NCI-H524 treated with DMSO at 0.1 percent for 48 hours (cell line): ENCODE measurements at regions not wholly inside any gene's neighbourhood (a gene's known extent, or its start where the extent isn't known, plus 50 kb on each side); places are given as distances from the start of the nearest gene placed in this dataset.

ENCODE experiments used
- DNase-seq: peaks from one replicate; lab custom pipeline; 2025; lab: John Stamatoyannopoulos, UW

GRCh38 chr13:26965952-26966700, 205.5 kb downstream of the USP12 start:
- peak; percentile 100 for DNase-seq

DNA sequence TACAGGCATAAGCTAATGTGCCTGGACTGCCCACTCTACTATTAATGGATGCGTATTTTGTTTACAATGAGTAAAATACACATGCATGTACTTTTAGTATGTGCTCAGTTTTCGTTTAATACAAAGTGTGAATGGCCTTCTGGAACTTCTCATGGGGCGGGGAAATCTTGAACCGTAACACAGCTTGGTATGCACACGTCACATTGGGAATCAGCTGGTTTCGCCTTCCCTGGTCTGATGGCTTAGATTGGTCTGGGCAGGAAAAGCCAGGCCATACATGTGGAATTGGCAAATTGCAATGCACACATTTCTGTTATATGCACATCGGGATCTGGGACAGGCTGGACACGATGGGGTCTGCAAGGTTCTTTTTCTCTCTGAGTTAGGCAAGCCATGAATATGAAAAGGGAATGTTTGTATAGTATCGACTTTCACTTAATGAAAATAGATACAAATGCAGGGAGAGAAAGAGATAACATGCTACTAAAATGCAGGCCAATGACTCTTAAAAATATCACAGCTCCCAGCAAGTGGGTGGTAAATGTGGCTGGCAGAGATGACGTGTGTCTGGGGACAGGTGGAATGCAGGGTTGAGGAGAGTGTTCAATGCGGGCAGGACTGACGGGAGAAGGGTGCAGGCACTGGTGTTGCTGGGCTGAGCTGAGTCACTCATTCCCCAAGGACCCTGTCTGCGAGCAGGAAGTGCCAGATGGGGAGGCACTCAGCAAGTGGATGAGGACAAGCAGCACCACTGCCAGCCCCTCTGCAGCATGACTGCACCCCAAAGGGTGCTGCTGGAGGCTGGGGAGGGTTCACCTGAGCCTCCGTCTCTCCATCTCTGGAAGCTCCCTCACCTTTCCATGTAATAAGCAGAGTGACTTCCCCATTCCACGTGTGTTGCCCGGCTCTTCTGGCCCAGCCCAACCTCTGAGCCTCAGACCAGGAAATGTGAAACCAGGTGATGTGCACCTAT, 204.0 kb upstream of the GPR12 start:
- DNase-seq = peak; percentile 95

DNA sequence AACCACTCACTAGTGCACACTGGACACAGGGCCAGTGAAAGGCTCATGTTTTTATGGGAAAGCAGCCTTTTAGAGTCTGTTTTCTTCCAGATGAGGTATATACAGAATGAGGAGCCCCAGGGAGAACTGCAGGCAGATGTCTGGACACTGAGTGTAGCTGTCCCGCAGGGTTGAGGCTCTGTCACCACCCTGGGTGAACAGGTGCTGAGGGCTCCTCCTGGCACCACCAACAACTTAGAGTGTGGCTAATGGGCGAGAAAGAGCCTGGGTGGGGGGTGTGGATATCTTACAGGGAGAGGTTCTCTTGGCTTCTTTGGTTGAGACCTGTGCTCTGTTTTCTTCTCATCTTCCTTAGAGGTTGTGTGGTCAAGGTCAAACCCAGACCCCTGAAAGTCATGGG, 202.1 kb upstream of the GPR12 start:
- DNase-seq = peak; percentile 18

DNA sequence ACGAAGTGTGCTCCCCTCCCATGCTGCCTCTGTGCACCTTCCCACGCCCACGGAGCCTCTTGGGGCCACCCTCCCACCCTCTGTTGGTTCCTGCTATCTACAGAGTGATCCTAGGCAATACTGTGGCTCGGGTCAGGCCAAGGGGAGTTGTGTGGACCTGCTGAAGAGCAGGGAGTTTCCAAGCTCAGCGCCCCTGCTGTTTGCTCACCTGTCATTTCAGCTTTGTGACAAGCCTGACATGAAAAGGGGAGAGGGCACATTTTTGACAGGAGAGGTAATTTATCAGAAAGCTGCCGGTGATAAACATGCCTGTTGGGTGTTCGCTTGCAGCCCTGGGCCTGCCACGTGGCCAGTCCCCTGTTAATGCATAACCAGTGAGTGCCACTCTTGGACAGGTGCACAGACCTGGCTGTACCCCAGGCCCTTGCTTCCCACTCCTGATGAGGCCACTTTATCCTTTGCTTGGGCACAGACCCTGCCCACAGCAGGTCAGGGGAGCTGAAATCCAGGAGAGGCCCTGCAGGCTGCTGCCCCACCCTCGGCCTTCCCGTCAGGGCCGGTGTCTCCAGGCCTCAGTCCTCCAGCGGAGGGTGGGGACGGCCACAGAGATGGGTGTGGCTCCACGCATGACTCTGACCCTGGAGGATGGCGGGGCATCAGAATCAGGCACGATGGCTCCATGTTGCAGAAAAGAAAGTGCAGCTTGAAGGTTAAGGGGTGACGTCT, 201.5 kb upstream of the GPR12 start:
- DNase-seq = no peak

- DNase-seq = no peak
These were observed 196.6 kb upstream of the GPR12 start for GRCh38 chr13:26957182-26957581.

- no peak for DNase-seq
These were observed 196.0 kb upstream of the GPR12 start for GRCh38 chr13:26956522-26957142.

GRCh38 chr13:26954976-26955375, 194.4 kb upstream of the GPR12 start:
- DNase-seq = no peak

DNA sequence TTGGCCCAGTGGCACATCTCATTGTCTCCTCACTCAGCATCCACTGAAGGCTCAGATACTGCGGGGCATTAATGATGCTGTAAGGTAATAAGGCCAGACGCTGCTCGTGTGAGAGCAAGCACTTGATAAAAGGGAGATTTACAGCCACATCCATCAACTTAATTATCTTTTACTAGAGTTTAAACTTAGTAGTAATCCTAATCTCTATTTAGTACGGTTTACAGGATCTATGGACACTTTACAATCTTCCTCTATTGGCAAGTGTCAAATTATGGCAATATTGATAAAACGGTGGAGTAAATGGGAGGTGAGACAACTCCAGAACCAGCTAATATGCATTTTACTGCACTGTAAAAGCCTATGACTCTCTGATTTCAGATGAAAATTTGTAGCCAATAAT, 192.7 kb upstream of the GPR12 start:
- DNase-seq = no peak

DNA sequence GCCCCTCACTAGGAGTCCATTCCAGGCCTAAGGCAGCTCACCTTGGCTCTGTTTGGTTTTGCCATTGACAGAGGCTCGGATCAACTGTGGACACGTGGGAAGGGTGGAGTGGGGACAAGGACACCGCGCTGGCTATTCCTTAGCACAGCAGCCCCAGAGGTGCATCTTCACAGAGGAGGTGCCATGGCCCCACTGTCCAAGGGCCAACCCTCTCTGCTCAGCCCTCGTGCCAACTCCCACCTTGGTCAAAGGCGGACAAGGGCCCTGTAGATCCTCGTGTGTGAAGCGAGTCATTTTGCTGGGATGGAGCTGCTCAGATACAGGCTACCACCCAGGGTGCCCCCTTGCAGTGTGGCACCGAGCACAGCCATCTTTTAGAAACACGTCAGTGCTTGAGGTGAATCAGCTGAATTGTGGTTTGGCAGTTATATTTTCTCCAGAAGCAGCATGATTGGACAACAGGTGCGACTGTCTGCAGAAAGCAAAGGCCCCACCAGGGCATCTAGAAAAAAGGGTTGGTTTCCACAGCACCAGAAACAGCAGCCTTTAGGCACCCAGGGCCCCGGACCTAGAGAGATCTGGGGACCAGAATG, 192.1 kb upstream of the GPR12 start:
- no peak for DNase-seq

DNA sequence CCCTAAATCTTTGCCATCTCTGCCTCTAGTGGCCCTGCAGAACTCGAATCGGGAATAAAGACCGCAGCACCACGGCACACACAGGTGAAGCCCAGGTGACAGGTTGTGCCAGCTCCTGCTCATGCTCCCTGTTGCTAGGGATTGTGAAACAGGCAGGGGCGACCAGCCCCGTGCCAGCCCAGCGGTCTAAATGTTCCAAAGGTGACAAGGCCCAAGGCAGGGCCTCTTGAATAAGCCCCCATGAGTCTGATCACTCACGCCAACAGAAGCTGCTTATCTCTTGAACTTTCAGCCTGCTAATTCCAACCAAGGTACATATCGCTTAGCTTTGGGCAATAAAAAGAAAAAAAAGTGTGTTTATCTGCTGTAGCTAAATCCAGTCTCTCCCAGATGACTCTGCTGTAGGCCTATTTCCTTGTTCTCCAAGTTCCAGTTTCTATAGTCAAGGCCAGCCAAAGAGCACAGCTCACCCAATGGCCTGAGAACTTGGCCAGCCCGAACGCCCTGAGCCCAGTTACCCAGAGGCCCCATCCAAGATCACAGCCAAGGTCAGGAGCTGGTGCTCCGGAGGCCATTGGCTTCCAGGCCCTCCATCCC, 191.1 kb upstream of the GPR12 start:
- no peak for DNase-seq

- DNase-seq = no peak
These were observed 190.4 kb upstream of the GPR12 start for GRCh38 chr13:26950968-26951367.

DNA sequence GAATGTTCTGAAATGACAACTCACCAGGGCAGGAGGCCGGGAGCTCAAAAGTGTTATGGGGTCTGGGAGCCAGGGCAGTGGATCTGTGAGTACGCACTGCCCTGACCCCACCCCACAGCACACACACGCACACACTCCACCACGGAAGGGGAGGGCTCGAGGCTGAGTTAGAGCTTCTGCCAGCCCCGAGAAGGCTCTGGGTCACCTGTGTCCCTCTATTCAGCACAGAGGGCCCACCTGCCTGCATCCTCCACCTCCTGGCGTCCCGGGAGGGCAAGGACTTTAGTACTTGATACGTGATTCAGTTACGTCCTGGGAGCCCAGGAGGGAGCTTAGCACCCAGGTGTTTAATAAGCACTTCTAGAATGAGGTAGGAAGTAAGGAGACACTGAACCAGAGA, 190.0 kb upstream of the GPR12 start:
- no peak for DNase-seq

DNA sequence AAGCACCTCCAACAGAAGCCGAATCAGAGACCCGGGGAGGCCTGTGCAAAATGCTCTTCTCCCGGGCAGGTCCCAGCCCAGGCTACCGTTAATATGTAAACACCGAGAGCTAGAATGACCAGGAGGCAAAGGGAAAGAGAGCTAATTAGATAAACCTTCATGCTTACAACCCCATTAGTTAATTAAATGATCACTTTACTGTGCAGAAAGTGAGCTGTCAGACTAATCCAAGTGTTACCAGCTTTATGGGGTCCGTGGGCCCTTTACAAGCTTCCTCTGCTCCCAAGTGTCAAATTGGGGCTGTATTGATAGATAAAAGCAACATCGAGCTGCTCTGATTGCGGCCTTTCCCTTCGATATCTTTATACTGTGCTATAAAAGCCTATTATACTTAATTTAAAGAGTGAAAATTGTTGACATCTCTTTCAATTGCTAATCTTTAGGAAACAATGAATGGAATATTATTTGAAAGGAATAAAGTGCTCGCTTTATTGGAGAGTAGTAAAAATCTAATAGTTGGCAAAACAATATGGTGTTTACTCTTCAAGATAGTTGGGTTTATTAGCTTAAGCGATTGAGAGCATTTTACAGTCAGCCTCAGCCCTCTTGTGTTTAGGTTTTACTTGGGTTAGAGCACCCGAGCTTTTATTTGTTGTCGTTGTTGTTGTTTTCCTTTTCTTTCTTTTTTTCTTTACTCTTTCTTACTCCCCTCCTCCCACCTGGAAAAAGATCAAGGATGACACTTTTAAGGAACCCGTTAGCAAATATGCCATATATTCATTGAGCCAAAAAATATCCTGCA, 189.3 kb upstream of the GPR12 start:
- DNase-seq = no peak

GRCh38 chr13:26948353-26948752, 187.8 kb upstream of the GPR12 start:
- no peak for DNase-seq

DNA sequence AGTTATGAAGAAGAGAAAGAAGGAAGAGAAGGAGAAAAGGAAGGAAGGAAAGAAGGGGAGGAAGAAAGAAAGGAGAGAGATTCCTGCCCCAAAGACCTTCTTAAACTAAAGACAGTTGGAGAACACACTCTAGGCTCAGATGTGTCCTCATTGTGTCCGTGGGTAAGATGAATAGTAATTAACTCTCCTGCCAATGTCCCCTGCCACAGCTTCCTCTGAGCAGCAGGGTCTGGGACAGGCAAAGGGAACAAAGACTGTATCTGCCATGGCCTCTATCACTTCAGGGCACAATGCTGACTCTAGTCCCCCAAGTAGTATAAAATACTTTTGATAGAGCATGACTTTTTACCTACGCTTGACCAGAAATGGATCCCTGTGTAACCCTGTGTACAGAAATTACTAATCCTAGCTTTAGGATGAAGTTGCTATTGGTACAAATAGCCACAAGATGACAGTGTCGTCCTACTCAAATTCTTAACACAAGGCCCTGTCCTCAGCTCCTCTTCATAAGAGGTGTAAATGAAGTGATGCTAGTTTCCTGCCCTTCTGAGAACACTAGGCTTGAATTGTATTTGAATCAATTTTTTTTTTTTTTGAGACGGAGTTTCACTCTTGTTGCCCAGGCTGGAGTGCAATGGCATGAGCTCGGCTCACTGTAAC, 186.2 kb upstream of the GPR12 start:
- DNase-seq = peak; percentile 56

DNA sequence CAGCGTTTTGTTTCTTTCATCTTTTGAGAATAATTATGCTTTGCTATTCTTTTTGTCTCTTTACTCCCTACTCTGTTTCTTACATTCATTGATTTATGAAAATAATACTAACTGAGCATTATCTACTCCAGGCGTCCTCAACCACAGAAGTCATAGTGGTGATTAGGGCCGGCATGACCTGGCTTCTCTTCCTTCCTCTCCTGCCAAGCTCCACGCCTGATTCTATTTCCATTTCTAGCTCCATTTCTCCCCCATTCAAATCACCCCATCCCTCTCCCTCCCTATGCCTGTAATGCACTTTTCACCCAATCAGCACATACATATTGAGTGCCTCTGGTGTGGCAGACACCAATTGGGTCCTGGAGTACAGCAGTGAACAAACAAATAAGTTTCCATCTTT, 183.2 kb upstream of the GPR12 start:
- no peak for DNase-seq

DNA sequence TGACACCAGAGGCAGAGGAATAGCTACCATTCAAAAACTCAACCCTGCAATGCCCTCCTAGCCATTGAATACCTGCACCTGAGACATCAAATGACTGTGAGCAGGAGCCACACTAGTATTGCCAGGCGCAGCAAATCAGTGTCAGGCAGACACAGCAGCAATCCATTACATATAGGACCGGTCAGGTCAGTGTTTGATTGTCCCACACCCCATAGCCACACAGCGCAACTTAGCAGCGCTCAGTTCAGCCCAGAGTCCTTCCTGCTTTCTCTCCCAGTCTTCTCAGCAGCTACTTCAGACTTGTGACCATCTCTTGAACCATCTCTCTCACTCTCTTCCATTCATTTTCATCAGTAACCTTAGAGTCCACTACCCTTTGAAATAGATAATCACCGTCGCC, 181.6 kb upstream of the GPR12 start:
- no peak for DNase-seq

DNA sequence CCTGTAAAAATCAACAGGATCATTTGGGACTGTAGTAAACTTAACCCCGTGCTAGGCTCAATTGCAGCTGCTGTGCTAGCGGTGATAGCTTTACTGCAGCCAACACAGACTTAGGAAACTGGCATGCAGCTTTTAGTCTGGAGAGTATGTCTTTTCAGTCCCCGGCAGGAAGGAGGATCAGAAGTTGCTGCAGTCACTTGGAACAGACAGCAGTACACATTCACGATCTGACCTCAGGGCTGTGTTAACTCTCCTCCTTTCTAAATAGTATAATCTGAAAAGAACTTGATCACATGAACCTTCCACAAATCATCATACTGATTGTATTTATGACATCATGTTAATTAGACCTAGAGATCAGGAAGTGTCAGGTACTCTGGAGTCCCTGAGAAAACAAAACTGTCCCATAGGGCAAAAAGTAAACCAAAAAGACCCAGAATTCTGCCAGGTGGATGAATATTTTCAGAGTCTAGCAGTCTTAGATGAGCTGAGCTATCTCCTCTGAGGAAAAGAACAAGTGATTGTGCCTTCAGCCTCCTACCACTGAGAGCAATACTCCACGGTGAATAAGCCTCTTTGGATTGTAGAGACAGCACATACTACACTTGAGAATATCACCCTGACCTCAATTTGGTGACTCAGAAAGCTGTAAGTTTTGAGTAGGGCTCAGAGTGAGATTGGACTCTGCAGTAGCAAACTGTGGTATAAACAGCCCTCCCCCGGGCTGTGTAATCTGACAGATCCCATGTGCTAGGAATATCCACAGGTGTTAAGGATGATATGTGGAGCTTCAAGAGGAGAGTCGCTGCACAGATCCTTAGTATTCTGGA, 181.0 kb upstream of the GPR12 start:
- no peak for DNase-seq

- no peak for DNase-seq
These were observed 173.5 kb upstream of the GPR12 start for GRCh38 chr13:26934096-26934495.
